Kasumi-1 (cell line): ENCODE measurements at regions not wholly inside any gene's neighbourhood (a gene's known extent, or its start where the extent isn't known, plus 50 kb on each side); places are given as distances from the start of the nearest gene placed in this dataset.
A peak's percentile ranks its signal among the peaks of the same experiment; 100 is the strongest.

Source experiments
- DNase-seq, 2 experiments: peaks; one replicate each; lab custom pipeline; 2025; lab: John Stamatoyannopoulos, UW

DNA sequence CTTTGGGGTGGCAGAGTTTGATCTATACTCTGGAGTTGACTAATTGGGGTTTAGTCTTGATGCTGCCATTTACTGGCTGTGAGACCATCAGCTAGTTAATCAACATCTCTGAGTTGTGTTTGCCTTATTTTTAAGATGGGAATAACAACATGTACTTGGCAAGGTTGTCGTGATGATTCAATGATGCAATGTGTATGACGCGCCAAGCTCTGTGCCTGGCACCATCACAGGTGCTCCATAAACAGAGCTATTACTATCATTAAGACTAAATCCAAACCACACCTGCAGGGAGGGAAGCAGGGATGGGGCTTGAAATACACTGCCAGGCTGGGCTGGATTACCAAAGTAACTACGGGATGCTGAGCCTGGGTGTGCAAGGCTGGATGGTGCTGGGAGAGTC, 60.1 kb upstream of the E2F3 start:
- no peak for DNase-seq

GRCh38 chr6:20346948-20347347, 54.7 kb upstream of the E2F3 start:
- peak; percentile 26 to 33 for DNase-seq

- no peak for DNase-seq
Measured at GRCh38 chr6:20348041-20348440, 53.6 kb upstream of the E2F3 start.

DNA sequence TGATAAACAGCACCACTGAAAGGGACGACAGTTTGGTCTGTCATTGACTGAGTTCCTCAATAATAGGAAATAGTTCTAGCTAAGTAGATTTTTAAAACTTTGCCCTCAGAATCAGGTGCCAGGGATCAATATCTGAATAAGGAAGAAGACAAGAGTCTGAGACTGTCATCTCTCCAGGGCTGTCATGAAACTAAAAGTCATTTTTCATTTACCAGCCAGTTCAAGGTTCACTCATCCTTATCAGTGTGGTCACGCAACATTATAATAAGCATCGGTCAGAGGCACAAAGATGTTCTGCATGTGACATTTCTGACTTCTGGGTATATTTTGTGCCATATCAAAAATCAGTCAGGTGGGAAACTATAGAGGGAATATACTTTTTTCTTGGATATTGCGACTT, 52.5 kb upstream of the E2F3 start:
- no peak for DNase-seq

DNA sequence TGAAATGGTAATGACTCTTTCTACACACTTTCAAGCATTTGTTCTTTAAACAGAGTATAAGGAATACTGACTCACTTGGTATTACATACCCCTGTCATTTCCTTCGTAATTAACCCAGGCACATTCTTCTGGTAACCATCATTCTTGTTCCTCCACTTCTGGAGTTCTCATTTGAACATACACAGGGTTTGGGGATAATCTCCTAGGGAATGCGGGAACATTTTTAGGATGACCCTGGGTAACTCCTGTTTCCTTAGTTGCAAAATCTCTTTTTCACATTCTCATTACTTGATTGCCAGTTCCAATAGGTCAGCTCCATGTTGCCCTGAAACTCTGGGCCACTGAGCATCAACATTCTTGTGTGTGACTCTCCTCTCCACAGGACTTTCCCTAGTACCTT, 51.5 kb upstream of the E2F3 start:
- no peak for DNase-seq

GRCh38 chr6:20351534-20351933, 50.1 kb upstream of the E2F3 start:
- DNase-seq = no peak
